Spleen (tissue), 7 donors: ENCODE measurements at regions not wholly inside any gene's neighbourhood (a gene's known extent, or its start where the extent isn't known, plus 50 kb on each side); places are given as distances from the start of the nearest gene placed in this dataset.

ENCODE experiments used
- CTCF ChIP-seq, 11 experiments: fragments of 200-600 bp in 7 of 11; fragments of 450-650 bp in 4 of 11; sonication (generic) in 4 of 11; IDR thresholded peaks in 8 of 11; conservative IDR thresholded peaks in 3 of 11; 1 replicate in 7 of 11; 2 replicates in 4 of 11; pipeline versions ENCODE4 v1.4.0 to v1.8.0; 2016 to 2021; ENCODE audit warnings: antibody characterized with exemption in 11 of 11, inconsistent platforms in 4 of 11, mild to moderate bottlenecking in 1 of 11
- POLR2A ChIP-seq, 3 donors: fragments of 450-650 bp; IDR thresholded peaks; one replicate each; pipeline ENCODE4 v1.5.1; 2017; ENCODE audit warnings: antibody characterized with exemption in 3 of 3, mild to moderate bottlenecking in 1 of 3
- donor health status: DM: no; HTN: no; CAD: no; lungs with moderate emphysema.
- donor health status: DM: no; HTN: no; CAD: no.
- donor health status: DM: no; HTN: no; CAD: no.

- TF ChIP-seq POLR2A (IDR thresholded peaks at IDR 0.05) (no peak), CTCF (IDR thresholded peaks at IDR 0.05 in 8 of 11, conservative IDR thresholded peaks at IDR 0.05 in 3 of 11) (no peak)
Measured at GRCh38 chr6:169862043-169862891, 110.8 kb downstream of the ERMARD start.
